Osteocyte (in vitro differentiated cells): ENCODE measurements at regions not wholly inside any gene's neighbourhood (a gene's known extent, or its start where the extent isn't known, plus 50 kb on each side); places are given as distances from the start of the nearest gene placed in this dataset.

Experiments
- DNase-seq: peaks from one replicate; pipeline ENCODE4 v3.0.0; 2021; ENCODE audit warnings: mixed read lengths; ENCODE audit not compliant: unreplicated experiment; ENCODE audit errors: extremely low spot score
- H3K27ac Mint-ChIP-seq: one replicate; pipeline ENCODE4 v1.8.0; 2021; ENCODE audit warnings: mild to moderate bottlenecking, mixed read lengths; ENCODE audit not compliant: unreplicated experiment
- H3K27me3 Mint-ChIP-seq: one replicate; pipeline ENCODE4 v1.8.0; 2021; ENCODE audit warnings: mixed read lengths; ENCODE audit not compliant: unreplicated experiment
- H3K36me3 Mint-ChIP-seq: one replicate; pipeline ENCODE4 v1.8.0; 2021; ENCODE audit warnings: mixed read lengths; ENCODE audit not compliant: unreplicated experiment
- H3K4me1 Mint-ChIP-seq: one replicate; pipeline ENCODE4 v1.8.0; 2021; ENCODE audit warnings: mixed read lengths; ENCODE audit not compliant: unreplicated experiment
- H3K4me3 Mint-ChIP-seq: one replicate; pipeline ENCODE4 v1.8.0; 2021; ENCODE audit warnings: mild to moderate bottlenecking, moderate library complexity, mixed read lengths; ENCODE audit not compliant: unreplicated experiment
- H3K9me3 Mint-ChIP-seq: one replicate; pipeline ENCODE4 v1.8.0; 2021; ENCODE audit warnings: mixed read lengths; ENCODE audit not compliant: unreplicated experiment
- TF ChIP-seq, protein P1 (sequence below): fragments of 200-600 bp; sonication (generic); IDR thresholded peaks from 2 replicates; pipeline ENCODE4 v1.5.0; 2021; ENCODE audit warnings: antibody characterized with exemption, mild to moderate bottlenecking, moderate library complexity

DNA sequence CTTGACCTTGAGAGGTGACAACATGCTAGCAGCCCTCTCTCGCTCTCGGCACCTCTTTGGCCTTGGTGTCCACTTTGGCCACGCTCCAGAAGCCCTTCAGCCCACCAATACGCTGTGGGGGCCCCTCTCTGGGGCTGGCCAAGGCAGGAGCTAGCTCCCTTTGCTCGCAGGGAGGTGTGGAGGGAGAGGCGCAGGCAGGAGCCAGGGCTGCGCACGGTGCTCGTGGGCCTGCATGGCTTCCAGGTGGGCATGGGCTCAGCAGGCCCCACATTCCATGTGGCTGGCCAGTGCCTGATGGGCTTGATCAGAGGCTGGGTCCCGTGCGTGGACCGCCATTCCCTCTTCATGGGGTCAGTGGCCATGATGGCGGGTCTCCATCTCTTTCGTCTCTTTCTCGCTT lies 1237.0 kb upstream of the USP15 start:
- Mint-ChIP-seq H3K4me3 (no peak overlapping the region), H3K27ac (no peak overlapping the region), H3K4me1 (no peaks in the 10 kb centered on the region), H3K9me3 (peaks cover 37% of the 10 kb centered on the region), H3K27me3 (no peaks in the 10 kb centered on the region), H3K36me3 (no peaks in the 10 kb centered on the region)
- DNase-seq = no peak
- TF ChIP-seq, protein P1, sequence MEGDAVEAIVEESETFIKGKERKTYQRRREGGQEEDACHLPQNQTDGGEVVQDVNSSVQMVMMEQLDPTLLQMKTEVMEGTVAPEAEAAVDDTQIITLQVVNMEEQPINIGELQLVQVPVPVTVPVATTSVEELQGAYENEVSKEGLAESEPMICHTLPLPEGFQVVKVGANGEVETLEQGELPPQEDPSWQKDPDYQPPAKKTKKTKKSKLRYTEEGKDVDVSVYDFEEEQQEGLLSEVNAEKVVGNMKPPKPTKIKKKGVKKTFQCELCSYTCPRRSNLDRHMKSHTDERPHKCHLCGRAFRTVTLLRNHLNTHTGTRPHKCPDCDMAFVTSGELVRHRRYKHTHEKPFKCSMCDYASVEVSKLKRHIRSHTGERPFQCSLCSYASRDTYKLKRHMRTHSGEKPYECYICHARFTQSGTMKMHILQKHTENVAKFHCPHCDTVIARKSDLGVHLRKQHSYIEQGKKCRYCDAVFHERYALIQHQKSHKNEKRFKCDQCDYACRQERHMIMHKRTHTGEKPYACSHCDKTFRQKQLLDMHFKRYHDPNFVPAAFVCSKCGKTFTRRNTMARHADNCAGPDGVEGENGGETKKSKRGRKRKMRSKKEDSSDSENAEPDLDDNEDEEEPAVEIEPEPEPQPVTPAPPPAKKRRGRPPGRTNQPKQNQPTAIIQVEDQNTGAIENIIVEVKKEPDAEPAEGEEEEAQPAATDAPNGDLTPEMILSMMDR = no peak

DNA sequence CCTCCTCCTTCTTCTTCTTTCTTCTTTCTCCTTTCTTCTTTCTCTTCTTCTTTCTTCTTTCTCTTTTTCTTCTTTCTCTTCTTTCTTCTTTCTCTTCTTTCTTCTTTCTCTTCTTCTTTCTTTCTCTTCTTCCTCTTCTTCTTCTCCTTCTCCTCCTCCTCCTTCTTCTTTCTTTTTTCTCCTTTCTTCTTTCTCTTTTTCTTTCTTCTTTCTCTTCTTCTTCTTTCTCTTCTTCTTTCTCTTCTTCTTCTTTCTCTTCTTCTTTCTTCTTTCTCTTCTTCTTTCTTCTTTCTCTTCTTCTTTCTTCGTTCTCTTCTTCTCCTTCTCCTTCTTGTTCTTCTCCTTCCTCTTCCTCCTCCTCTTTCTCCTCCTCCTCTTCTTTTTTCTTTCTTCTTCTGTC lies 1230.7 kb upstream of the USP15 start:
- peaks cover 23% of the 10 kb centered on the region for H3K9me3 Mint-ChIP-seq
- no peaks in the 10 kb centered on the region for H3K36me3 Mint-ChIP-seq
- TF ChIP-seq, protein P1 = no peak
- no peak for DNase-seq
- H3K4me3 Mint-ChIP-seq = no peak overlapping the region
- H3K27ac Mint-ChIP-seq = no peak overlapping the region
- no peaks in the 10 kb centered on the region for H3K27me3 Mint-ChIP-seq
- H3K4me1 Mint-ChIP-seq = no peaks in the 10 kb centered on the region

GRCh38 chr12:61037792-61038191 lies 1222.4 kb upstream of the USP15 start:
- Mint-ChIP-seq H3K9me3 (peaks cover 12% of the 10 kb centered on the region), H3K4me1 (no peaks in the 10 kb centered on the region), H3K4me3 (no peak overlapping the region), H3K27ac (no peak overlapping the region), H3K27me3 (no peaks in the 10 kb centered on the region), H3K36me3 (no peaks in the 10 kb centered on the region)
- no peak for DNase-seq
- TF ChIP-seq, protein P1 = no peak

DNA sequence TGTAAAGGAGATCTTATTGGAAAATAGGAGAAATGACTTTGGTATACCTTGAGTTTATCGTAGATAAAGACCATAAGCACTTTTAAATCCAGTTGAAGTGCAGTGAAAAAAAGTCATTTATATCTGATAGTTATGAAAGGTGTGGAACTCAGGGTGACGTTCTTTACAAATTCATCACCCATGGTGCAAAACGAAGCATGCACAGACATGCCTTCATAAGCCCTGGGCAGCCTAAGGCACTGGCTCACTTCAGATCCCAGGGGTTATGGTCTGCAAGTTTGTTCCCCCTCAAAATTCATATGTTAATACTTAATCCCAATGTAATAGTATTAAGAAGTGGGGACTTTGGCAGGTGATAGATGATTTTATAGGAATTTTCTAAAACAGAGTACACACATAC lies 1216.4 kb upstream of the USP15 start:
- H3K27me3 Mint-ChIP-seq = no peaks in the 10 kb centered on the region
- no peaks in the 10 kb centered on the region for H3K36me3 Mint-ChIP-seq
- no peaks in the 10 kb centered on the region for H3K9me3 Mint-ChIP-seq
- no peak overlapping the region for H3K27ac Mint-ChIP-seq
- TF ChIP-seq, protein P1 = no peak
- no peaks in the 10 kb centered on the region for H3K4me1 Mint-ChIP-seq
- no peak overlapping the region for H3K4me3 Mint-ChIP-seq
- DNase-seq = no peak

GRCh38 chr12:61044766-61045165 lies 1215.4 kb upstream of the USP15 start:
- no peak overlapping the region for H3K27ac Mint-ChIP-seq
- TF ChIP-seq, protein P1 = no peak
- H3K4me1 Mint-ChIP-seq = no peaks in the 10 kb centered on the region
- no peaks in the 10 kb centered on the region for H3K36me3 Mint-ChIP-seq
- H3K4me3 Mint-ChIP-seq = no peak overlapping the region
- no peaks in the 10 kb centered on the region for H3K27me3 Mint-ChIP-seq
- no peaks in the 10 kb centered on the region for H3K9me3 Mint-ChIP-seq
- no peak for DNase-seq
